OCI-LY7 (cell line): ENCODE measurements at regions not wholly inside any gene's neighbourhood (a gene's known extent, or its start where the extent isn't known, plus 50 kb on each side); places are given as distances from the start of the nearest gene placed in this dataset.

Experiments used
- EZH2phosphoT487 ChIP-seq: fragments of 200-600 bp; sonication (generic); IDR thresholded peaks from 2 replicates; pipeline ENCODE4 v1.6.1; 2018; ENCODE audit warnings: low read depth, borderline replicate concordance, mild to moderate bottlenecking, mixed run types, antibody characterized with exemption, low read length, moderate library complexity, mixed read lengths
- TF ChIP-seq, protein P1 (sequence below): fragments of 200-600 bp; sonication (generic); conservative IDR thresholded peaks from 2 replicates; pipeline ENCODE4 v1.5.1; 2014; ENCODE audit warnings: mild to moderate bottlenecking, antibody characterized with exemption, low read length, moderate library complexity, mixed read lengths

DNA sequence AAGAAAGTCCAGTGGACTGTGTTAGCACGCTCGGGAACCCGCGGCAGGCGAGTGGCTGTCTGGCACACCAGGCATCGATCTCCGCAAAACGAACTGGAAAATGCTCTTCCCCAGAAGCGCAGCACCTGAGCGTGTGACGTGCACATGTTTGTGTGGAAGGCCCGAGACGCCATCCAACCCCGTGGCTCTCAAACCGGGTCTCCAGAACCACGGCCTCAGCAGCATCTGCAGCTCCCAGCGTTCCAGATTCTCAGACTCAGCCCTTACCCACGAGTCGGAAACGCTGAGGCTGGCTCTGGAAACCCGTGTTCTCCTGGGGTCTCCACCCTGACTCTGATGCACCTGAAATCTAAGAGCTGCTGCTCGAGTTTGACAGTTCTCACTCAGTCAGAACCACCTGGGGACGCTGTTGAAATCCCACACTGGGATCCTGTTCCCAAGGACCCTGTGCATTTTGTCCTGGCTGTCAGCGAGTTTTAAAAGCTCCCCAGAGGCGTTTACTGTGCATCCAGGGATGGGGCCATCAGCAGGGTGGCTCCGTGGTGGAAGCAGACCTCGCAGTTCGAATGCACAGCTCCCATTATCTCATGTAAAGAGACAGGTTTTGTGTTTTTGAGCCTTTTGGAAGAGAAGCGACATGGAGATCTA, 69.0 kb downstream of the DLL1 start:
- TF ChIP-seq, protein P1, sequence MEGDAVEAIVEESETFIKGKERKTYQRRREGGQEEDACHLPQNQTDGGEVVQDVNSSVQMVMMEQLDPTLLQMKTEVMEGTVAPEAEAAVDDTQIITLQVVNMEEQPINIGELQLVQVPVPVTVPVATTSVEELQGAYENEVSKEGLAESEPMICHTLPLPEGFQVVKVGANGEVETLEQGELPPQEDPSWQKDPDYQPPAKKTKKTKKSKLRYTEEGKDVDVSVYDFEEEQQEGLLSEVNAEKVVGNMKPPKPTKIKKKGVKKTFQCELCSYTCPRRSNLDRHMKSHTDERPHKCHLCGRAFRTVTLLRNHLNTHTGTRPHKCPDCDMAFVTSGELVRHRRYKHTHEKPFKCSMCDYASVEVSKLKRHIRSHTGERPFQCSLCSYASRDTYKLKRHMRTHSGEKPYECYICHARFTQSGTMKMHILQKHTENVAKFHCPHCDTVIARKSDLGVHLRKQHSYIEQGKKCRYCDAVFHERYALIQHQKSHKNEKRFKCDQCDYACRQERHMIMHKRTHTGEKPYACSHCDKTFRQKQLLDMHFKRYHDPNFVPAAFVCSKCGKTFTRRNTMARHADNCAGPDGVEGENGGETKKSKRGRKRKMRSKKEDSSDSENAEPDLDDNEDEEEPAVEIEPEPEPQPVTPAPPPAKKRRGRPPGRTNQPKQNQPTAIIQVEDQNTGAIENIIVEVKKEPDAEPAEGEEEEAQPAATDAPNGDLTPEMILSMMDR: 0 out of 2 replicates have a peak, but pooled peaks have one; percentile 17
- TF ChIP-seq EZH2phosphoT487: no peak
